Activated CD8-positive, alpha-beta T cell treated with anti-CD3 and anti-CD28 coated beads, Interleukin-2, amount 10 ng/mL, durations not matched to agents 7 days and 5 days (primary cell): ENCODE measurements at regions not wholly inside any gene's neighbourhood (a gene's known extent, or its start where the extent isn't known, plus 50 kb on each side); places are given as distances from the start of the nearest gene placed in this dataset.

Experiments used
- ATAC-seq: fragments of 150-1000 bp; cut with Tn5 transposase; one replicate; pipeline ENCODE4 v1.10.0; 2021; ENCODE audit warnings: moderate library complexity
- CTCF ChIA-PET: fragments of 350-600 bp; sonication (Branson Sonifier 250); formaldehyde crosslinking; loops from one replicate; lab custom pipeline; 2021; ENCODE audit warnings: antibody characterized with exemption; lab: Charles Lee
- POLR2A ChIA-PET: fragments of 350-600 bp; sonication (Branson Sonifier 250); formaldehyde crosslinking; loops from one replicate; lab custom pipeline; 2021; ENCODE audit warnings: antibody characterized with exemption; lab: Charles Lee
- DNase-seq: peaks from one replicate; pipeline ENCODE4 v3.0.0-alpha.2; 2020
- H3K27ac Mint-ChIP-seq: one replicate; pipeline ENCODE4 v1.8.0; 2021; ENCODE audit warnings: mild to moderate bottlenecking, mixed read lengths
- H3K27me3 Mint-ChIP-seq: one replicate; pipeline ENCODE4 v1.8.0; 2021; ENCODE audit warnings: low read depth, mixed read lengths
- H3K36me3 Mint-ChIP-seq: one replicate; pipeline ENCODE4 v1.8.0; 2021; ENCODE audit warnings: low read depth, mixed read lengths
- H3K4me1 Mint-ChIP-seq: one replicate; pipeline ENCODE4 v1.8.0; 2021; ENCODE audit warnings: low read depth, mixed read lengths
- H3K4me3 Mint-ChIP-seq: one replicate; pipeline ENCODE4 v1.8.0; 2021; ENCODE audit warnings: mild to moderate bottlenecking, mixed read lengths
- H3K9me3 Mint-ChIP-seq: one replicate; pipeline ENCODE4 v1.8.0; 2022; ENCODE audit warnings: mixed read lengths; ENCODE audit not compliant: insufficient read depth

DNA sequence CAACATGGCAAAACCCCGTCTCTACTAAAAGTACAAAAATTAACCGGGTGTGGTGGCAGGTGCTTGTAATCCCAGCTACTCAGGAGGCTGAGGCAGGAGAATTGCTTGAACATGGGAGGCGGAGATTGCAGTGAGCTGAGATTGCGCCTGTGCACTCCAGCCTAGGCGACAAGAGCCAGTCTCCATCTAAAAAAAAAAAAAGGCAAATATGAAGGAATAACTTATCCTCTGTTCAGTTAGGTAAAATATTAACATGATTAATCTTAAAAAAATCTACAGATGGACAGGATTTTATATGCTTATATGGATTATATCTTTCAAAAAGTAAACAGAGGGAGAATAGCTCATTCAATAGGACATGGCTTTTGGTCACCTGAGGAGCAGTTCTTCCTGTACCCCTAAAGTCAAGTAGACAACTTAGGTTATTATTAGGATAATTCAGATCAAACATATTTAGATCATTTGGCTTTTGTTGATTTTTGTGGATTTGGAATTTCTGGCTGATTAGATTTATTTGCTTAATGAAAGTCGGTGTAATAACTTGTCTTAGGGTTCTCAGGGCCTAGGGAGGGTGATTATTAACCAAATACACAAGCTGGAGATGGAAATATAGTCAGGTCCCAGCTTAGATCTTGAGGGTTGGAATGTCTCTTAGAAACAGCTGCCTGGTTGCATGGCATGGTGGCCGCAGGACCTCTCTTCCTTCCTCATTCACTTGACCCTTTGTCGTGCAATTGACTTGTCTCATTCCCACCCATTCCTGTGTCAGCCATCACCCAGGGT lies 82.1 kb upstream of the ONECUT1 start:
- no peak overlapping the region for H3K4me3 Mint-ChIP-seq
- H3K4me1 Mint-ChIP-seq = no peaks in the 10 kb centered on the region
- no peaks in the 10 kb centered on the region for H3K9me3 Mint-ChIP-seq
- peaks cover 2% of the 10 kb centered on the region for H3K27me3 Mint-ChIP-seq
- no peak for DNase-seq
- ATAC-seq = no peak
- POLR2A ChIA-PET = no interaction called here
- CTCF ChIA-PET = no interaction called here
- no peak overlapping the region for H3K27ac Mint-ChIP-seq
- H3K36me3 Mint-ChIP-seq = no peaks in the 10 kb centered on the region

DNA sequence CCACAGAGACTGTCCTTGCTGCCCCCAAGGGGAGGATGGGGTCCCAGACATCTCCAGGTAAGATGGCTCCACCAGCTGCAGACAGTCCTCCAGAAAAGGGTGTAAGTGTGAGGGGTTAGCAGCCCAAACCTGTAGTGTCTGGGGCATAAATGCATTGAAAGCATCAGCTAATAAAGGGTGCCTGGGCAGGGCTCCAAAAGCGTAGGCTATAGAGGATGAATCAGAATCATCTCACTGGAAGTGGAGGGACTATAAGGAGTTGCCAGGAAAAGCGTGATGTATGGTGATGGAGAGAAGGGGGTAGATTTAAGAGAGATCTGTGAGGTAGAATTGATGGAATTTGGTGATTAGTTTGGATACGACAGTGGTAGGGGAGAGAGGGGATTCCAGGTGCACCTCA lies 79.9 kb upstream of the ONECUT1 start:
- no peaks in the 10 kb centered on the region for H3K4me1 Mint-ChIP-seq
- no peaks in the 10 kb centered on the region for H3K9me3 Mint-ChIP-seq
- peaks cover 5% of the 10 kb centered on the region for H3K27me3 Mint-ChIP-seq
- ChIA-PET CTCF (no interaction called here), POLR2A (no interaction called here)
- DNase-seq = no peak
- ATAC-seq = no peak
- no peaks in the 10 kb centered on the region for H3K36me3 Mint-ChIP-seq
- H3K27ac Mint-ChIP-seq = no peak overlapping the region
- no peak overlapping the region for H3K4me3 Mint-ChIP-seq

DNA sequence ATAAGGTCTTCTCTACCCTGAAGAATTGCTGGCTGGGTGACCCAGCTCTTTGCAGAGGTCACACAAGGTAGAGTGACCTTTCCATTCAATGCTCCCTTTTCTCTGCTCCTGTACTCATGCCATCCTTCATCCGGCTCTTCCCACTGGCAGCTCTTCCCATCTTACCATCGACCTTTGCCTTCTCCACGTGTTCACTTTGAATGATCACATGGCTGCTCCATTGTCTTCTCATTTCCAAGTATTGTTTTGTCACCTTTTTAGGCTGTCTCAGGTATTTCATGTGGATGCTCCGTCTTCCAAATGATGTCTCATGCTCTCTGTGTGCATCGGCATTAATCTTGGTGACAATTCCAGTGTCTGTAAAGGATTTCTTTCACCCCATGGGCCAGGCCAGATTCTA lies 76.6 kb upstream of the ONECUT1 start:
- H3K36me3 Mint-ChIP-seq = no peaks in the 10 kb centered on the region
- no peak overlapping the region for H3K27ac Mint-ChIP-seq
- H3K9me3 Mint-ChIP-seq = no peaks in the 10 kb centered on the region
- POLR2A ChIA-PET = no interaction called here
- H3K27me3 Mint-ChIP-seq = peaks cover 2% of the 10 kb centered on the region
- no peak overlapping the region for H3K4me3 Mint-ChIP-seq
- ATAC-seq (no peak), DNase-seq (no peak)
- no peaks in the 10 kb centered on the region for H3K4me1 Mint-ChIP-seq
- CTCF ChIA-PET = no interaction called here

DNA sequence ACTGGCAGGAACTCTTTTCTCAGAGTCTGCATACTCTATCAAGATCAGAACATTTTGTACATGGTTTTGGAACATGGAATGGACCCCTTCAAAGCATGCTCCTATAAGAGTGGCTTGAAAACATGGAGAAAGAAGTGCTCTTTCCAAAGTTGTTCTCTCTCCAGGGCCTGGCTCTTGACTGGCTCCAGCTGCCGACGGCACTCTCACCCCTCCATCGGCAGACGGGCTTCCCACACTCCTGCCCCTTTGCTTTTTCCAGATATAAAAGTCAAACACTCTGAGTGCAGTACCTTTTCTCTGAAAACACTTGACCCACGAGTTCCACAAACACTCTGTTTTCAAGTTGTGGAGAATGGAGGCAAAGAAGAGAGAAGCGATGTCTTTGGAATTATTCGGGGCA lies 72.5 kb upstream of the ONECUT1 start:
- ATAC-seq (no peak), DNase-seq (no peak)
- H3K27ac Mint-ChIP-seq = no peak overlapping the region
- H3K36me3 Mint-ChIP-seq = no peaks in the 10 kb centered on the region
- no peaks in the 10 kb centered on the region for H3K9me3 Mint-ChIP-seq
- H3K27me3 Mint-ChIP-seq = peaks cover 2% of the 10 kb centered on the region
- ChIA-PET CTCF (no interaction called here), POLR2A (no interaction called here)
- no peak overlapping the region for H3K4me3 Mint-ChIP-seq
- no peaks in the 10 kb centered on the region for H3K4me1 Mint-ChIP-seq

DNA sequence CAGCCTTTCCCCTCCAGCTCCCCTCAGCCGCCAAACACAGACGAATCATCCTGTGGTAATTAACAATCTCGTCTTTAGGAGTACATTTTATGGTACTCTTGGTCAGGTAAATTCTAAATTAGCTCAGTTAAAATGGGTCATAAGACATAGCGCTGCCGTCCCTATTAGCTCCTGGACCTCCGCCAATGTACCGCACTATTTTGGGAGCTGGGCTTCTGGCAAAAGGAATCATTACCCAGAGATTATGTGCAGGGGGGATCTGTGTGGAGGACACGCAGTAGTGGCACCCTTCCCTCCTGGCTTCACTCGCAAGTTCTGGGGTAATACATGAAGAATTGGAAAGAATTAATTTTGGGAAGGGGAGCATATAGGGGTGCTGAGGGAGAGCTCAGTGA lies 68.6 kb upstream of the ONECUT1 start:
- Mint-ChIP-seq H3K4me1 (no peaks in the 10 kb centered on the region), H3K4me3 (no peak overlapping the region), H3K9me3 (no peaks in the 10 kb centered on the region), H3K36me3 (no peaks in the 10 kb centered on the region), H3K27ac (no peak overlapping the region), H3K27me3 (no peaks in the 10 kb centered on the region)
- ChIA-PET CTCF (no interaction called here), POLR2A (no interaction called here)
- ATAC-seq (no peak), DNase-seq (no peak)

DNA sequence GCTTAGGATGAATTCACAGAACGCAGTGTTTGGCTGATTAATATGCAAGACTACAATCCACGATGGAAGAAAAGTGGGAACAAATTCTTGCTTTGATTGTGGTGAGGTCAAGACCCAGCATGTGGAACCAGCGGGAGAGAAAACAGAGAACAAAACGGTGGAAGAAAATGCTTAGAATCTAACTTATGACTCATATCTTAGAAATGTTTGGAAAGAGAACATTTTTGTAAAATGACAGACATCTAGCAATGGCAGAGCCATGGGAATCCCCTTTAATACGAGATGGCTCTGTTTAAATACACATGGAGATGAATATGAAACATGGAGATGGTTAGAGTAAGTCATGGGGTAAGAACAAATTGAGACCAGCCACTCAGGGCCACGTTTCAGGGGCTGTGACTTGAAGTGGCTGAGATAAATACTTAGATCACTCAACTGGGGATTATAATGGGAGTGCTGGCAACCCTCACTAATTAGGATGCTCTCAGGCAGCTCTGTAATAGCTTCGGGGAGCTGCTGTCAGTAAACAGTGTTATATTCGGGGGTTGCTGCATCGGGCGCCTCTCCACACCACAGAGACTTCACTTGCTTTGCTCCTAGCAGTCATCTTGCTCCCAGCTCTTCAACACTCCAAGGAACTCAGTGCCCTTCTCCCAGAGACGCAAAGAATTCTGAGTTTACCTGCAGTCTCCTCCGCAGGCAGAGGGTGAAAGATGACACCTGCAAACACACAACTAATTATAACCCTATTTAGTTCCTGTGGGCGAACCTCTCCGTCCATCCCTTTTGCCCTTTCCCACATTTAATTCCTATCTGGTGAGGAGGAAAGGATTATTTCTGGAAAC lies 68.0 kb upstream of the ONECUT1 start:
- no peak for DNase-seq
- ChIA-PET CTCF (no interaction called here), POLR2A (no interaction called here)
- no peaks in the 10 kb centered on the region for H3K9me3 Mint-ChIP-seq
- no peaks in the 10 kb centered on the region for H3K27me3 Mint-ChIP-seq
- H3K36me3 Mint-ChIP-seq = no peaks in the 10 kb centered on the region
- no peak overlapping the region for H3K27ac Mint-ChIP-seq
- no peak for ATAC-seq
- no peaks in the 10 kb centered on the region for H3K4me1 Mint-ChIP-seq
- H3K4me3 Mint-ChIP-seq = no peak overlapping the region

DNA sequence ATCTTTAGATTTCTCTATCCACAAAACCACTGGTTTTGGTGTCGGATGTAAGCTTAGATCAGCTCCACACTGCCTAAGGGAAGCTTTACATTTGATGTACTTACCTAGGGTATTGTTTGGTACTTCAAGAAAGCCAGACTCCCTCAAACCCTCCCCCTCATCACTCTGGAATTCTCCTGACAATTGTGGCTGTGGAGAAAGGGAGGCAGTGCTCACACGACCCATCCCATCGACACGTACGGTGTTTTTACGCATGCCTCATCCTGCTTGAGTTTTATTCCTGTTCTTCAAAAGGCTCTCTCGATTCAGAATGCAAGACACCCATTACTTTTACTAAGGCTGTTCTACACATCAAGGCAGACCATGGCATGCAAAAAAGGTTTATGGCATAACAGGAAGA lies 67.3 kb upstream of the ONECUT1 start:
- ChIA-PET POLR2A (no interaction called here), CTCF (no interaction called here)
- no peaks in the 10 kb centered on the region for H3K9me3 Mint-ChIP-seq
- H3K4me1 Mint-ChIP-seq = no peaks in the 10 kb centered on the region
- no peak overlapping the region for H3K4me3 Mint-ChIP-seq
- H3K36me3 Mint-ChIP-seq = no peaks in the 10 kb centered on the region
- H3K27me3 Mint-ChIP-seq = no peaks in the 10 kb centered on the region
- DNase-seq (no peak), ATAC-seq (no peak)
- no peak overlapping the region for H3K27ac Mint-ChIP-seq

DNA sequence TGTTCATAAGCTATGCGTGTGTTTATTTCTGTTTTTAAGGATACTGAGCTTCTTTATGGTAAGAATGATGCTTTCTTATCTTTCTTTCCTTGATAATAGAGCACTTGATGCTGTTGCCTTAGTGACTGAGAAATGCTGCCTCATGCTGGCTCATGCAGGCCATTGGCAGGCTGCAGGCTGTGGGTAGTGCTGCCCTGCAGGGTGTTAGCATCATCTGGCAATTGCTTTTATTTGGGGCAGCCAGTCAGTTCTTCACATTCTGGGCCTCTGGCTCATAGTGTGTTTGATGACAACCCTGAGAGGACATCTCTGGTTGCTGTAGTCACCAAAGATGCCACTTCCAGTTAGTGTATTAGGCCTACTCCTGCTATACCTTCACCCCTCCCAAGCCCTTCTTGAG lies 66.2 kb upstream of the ONECUT1 start:
- Mint-ChIP-seq H3K27ac (no peak overlapping the region), H3K36me3 (no peaks in the 10 kb centered on the region)
- POLR2A ChIA-PET = no interaction called here

DNA sequence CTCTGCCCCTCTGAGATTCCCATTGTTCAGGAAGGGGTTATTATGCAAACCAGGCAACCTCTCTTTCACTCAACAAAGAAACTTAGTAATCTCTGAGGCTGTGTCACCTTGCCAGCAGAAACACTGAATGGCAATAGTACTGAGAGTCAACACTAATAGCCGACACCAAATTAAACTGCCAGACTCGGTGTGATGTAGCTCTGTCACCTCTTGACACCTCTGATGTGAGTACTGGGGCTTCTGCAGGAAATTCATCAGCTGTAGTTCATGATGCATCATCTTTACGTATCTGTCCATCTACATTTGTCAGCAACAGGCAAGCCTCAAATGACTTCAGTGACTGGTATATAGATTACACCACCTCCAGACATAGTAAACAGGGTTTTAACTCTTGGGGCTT lies 65.0 kb upstream of the ONECUT1 start:
- Mint-ChIP-seq H3K4me3 (no peak overlapping the region), H3K4me1 (no peaks in the 10 kb centered on the region), H3K36me3 (no peaks in the 10 kb centered on the region), H3K27me3 (peaks cover 2% of the 10 kb centered on the region), H3K27ac (no peak overlapping the region), H3K9me3 (no peaks in the 10 kb centered on the region)
- no peak for ATAC-seq
- ChIA-PET CTCF (no interaction called here), POLR2A (no interaction called here)
- DNase-seq = no peak

More for the DNA sequence above, 66.2 kb upstream of the ONECUT1 start:
- H3K27me3 Mint-ChIP-seq = no peaks in the 10 kb centered on the region
- DNase-seq (no peak), ATAC-seq (no peak)
- CTCF ChIA-PET = no interaction called here
- no peaks in the 10 kb centered on the region for H3K9me3 Mint-ChIP-seq
- no peaks in the 10 kb centered on the region for H3K4me1 Mint-ChIP-seq
- no peak overlapping the region for H3K4me3 Mint-ChIP-seq

DNA sequence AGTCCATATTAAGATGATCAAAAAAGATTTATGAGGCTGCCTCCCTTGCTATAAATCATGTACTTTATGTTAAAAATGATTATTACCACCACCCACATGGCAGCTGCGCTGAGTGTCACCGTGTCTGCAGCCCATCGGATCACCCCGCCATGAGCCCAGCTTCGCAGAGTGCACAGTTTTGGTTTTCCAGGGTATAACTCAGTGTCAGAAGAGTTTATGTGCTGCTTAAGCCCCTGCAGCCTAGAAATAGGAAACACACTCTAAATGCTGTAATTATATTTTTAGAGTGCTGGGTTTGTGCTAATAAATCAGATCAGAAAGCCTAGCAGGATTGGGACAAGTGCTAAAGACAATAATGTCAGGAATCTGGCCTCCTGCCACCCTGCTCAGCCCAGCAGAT lies 54.7 kb upstream of the ONECUT1 start:
- Mint-ChIP-seq H3K4me1 (no peaks in the 10 kb centered on the region), H3K4me3 (no peak overlapping the region), H3K27me3 (peaks cover 4% of the 10 kb centered on the region), H3K9me3 (no peaks in the 10 kb centered on the region), H3K36me3 (no peaks in the 10 kb centered on the region), H3K27ac (no peak overlapping the region)
- ATAC-seq (no peak), DNase-seq (no peak)
- POLR2A ChIA-PET = no interaction called here
- CTCF ChIA-PET = no interaction called here
